ENCODE measurements at regions not wholly inside any gene's neighbourhood (a gene's known extent, or its start where the extent isn't known, plus 50 kb on each side); places are given as distances from the start of the nearest gene placed in this dataset.

- no peak for DNase-seq (ENCODE audit: low read depth in 2 of 2)
These were observed 129.8 kb upstream of the CPM start for GRCh38 chr12:69062621-69063237.

DNA sequence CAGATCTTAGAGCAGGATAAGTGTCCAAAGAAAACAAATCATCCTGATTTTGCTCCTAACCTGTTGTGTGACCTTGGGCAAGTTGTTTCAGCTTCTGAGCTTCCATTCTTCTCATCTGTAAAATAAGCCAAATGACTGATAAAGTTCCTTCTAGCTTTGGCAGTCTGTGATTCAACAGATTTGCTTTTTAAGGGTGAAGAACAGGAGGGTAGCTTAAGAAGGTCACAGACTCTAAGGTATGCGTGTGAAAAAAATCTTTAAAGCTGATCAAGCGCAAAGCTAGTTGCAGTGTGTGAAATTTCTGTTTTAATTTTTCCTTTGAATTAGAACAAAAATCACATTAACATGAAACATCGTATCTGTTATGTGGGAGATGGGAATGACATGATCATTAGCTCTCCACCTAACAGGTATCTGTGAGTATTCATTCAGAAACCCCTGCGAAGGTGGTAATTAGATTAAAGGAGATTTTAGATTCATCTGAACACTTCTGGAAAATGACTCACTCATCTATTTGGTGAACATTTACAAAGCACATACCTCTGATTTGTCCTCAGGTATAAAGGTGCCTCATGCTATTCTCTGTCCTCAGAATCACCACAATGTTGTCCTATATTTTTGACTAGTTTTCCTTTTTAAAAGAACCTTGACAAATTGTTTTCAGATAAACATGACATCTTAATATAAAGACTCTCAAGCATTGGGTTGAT is 131.9 kb upstream of the CPM start:
- DNase-seq (ENCODE audit: low read depth in 2 of 2) = no peak

- no peak for DNase-seq (ENCODE audit: low read depth in 2 of 2)
These were observed 132.8 kb upstream of the CPM start for GRCh38 chr12:69065775-69066174.

GRCh38 chr12:69066492-69067373 is 133.8 kb upstream of the CPM start:
- no peak for DNase-seq (ENCODE audit: low read depth in 2 of 2)

DNA sequence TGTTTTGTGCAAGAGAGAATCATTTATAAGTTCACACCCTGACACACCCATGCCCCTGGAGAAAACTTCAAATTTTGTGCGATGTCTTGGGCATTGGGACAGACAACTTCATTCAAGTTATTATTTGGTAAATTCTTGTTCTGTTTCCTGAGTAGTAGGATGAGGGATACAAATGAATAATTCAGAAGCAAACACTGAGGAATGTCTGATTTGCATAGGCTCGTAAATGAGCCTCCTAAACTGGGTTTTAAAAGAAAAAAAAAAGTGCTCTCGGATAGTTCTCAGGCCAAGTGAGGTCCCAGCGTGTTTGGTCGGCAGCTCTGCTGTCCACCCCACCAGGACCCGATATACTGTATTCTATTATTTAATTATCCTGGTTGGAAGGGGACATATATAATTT is 134.7 kb upstream of the CPM start:
- no peak for DNase-seq (ENCODE audit: low read depth in 2 of 2)

GRCh38 chr12:69068448-69068847 is 135.5 kb upstream of the CPM start:
- no peak for DNase-seq (ENCODE audit: low read depth in 2 of 2)

- DNase-seq (ENCODE audit: low read depth in 2 of 2) = no peak
These were observed 136.5 kb upstream of the CPM start for GRCh38 chr12:69069479-69069878.

DNA sequence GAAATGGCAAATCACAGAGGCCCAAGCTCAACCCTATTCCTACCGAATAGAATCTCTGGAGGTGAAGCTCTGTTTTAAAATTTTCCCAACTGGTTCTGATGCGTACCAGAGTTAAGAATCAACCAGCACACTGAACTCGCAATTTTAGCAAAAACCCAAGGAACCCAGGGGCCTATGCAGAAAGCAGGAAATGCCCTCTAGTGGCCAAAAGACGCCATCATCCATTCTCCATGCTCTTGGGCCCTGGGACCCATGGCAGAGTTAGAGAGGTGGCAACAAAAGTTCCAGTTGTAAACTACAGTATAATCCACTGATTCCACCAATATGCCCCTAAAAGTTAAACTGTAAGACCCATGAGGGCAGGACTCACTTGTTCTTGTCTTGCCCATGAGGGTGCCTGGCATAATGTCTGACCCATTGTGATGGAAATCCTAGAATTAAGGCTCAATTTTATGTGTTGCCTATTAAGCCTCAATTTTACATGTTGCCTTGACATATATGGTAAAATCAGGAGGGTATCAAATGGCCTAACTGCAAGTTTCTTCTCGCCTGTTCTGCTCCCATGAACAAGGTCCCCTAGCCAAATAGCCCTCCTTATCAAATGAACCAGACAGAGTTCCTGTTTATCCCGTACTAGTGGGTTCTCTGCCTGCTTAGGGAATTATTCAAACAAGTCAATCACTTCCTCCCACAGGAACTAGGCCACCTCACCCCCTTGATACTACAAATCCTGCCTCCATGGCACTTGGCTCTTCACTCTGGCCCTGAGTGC is 137.5 kb upstream of the CPM start:
- peak; percentile 53 to 56 for DNase-seq (ENCODE audit: low read depth in 2 of 2)

DNA sequence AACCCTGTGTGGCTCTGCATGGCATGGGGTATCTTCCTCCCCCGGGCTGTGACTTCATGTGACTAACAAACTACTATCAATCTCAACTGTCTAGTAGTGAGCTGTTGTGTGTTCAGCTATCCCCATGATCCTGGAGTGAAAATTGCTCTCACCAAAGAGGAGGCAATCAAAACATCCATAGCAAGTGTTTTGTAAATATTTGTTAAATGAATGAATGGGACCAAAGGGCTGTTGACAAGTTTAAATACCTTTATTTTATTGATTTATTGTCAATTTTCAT is 138.1 kb upstream of the CPM start:
- no peak for DNase-seq (ENCODE audit: low read depth in 2 of 2)

DNA sequence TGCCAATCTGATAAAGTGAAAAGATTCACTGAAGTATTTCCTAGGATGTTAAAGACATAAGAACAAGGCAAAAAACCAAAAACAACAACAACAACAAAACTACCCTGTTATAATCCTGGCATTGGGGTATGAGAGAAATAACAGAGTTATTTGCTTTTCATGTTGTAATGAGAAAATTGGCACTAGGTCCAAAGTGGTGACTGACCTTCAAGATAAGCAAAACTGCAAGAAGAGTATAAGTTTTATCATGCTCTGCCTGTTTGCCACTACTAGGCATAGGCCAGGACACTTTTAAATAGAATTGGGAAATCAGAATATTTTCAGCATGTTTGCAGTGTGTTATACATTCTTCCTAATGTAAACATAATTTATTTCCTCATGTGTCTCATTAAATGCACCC is 140.1 kb upstream of the CPM start:
- no peak for DNase-seq (ENCODE audit: low read depth in 2 of 2)

DNA sequence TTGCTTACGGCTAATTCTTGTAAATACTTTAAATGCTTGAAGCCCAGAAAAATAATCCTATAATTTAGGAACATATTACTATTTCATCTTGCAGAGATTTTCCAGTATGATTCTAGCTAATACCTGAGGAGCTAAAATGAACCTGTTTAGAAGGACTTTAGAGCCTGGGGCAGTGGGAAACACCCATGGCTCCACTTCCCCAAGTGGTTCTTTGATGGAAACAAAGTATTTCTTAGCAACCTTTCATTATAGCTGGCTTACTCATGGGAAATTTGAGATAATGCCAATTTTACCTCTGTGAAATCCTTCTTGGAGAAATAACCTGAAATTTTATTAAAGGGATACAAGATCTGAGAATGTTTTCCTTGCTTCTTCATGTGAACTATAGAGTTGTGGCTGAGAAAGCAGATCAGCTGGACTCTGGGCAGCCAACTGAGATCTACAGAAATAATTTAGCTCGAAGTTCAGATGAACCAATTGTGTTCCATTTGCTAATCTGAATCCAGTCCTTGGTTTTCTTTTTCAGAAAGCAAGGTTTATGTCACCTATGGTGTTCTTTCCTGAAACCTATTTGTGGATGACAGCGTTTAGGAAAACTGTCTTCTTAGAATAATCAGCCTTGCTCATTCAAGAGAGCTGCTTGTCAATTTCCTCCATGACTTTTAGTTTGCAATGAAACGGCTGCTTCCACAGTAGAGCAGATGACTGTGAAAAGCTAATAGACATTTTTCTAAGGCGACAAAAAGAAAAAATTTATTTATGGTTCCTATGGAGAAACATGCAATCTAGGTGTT is 141.8 kb upstream of the CPM start:
- DNase-seq (ENCODE audit: low read depth in 2 of 2) = no peak

DNA sequence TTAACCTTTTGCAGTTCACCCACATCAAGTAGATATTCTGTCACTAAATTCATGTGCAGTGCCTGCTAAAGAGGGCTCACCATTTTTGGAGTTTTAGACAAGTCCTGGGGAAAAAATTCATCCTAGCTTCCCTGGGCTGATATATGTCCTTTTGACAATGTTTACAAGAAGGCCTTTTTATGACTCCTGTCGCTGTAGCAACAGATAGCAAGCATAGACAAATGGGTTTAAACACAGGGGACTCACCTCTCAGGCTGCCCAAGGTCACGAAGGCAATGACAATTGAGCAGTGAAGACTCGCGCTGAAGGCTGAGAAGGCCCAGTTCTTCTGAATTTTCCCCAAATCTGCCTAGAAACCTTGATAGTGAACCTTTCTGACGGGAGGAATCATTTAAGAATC is 150.7 kb upstream of the CPM start:
- DNase-seq (ENCODE audit: low read depth in 2 of 2) = no peak

GRCh38 chr12:69084816-69085378 is 151.9 kb upstream of the CPM start:
- no peak for DNase-seq (ENCODE audit: low read depth in 2 of 2)

GRCh38 chr12:69085852-69086251 is 152.9 kb upstream of the CPM start:
- no peak for DNase-seq (ENCODE audit: low read depth in 2 of 2)

- no peak for DNase-seq (ENCODE audit: low read depth in 2 of 2)
These were observed 151.4 kb upstream of the CPSF6 start for GRCh38 chr12:69087986-69088385.

DNA sequence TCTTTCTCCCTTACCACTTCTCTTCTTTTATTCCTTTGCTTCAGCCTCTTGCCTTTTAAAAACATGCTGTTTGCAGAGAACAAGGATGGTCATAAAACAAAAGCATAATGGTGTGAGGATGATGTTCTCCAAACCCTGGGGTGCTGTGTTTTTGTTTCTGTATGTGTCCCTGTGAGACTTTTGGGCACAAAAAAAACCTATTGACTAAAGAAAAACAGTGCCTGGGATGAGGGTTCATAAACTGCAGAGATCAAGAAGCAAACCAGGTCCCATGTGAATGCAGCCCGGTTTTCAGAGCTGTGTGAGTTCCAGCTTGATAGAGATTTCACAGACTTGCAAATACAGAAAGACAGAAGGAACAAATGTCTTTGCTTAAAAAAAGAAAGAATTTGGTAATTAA is 148.6 kb upstream of the CPSF6 start:
- DNase-seq (ENCODE audit: low read depth in 2 of 2) = no peak

- DNase-seq (ENCODE audit: low read depth in 2 of 2) = no peak
These were observed 147.8 kb upstream of the CPSF6 start for GRCh38 chr12:69091442-69092017.

DNA sequence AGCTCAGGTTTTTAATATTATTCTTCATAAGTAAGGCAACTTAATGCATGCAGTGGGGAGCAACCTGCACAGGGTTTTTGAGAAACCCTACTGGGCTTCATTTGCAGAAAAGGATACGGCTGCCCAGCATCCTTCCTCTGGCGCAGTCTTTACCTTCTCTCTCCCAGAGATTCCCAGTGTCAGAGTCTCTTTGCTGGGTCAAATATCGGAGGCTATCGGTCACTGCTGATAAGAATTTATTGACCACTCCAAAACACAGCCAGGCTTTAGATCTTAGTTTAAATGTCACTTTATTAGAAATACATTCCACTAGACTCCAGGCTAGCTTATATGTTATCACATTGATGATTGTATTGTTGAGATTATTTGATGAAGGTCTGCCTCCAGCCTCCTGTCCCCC is 147.2 kb upstream of the CPSF6 start:
- no peak for DNase-seq (ENCODE audit: low read depth in 2 of 2)

DNA sequence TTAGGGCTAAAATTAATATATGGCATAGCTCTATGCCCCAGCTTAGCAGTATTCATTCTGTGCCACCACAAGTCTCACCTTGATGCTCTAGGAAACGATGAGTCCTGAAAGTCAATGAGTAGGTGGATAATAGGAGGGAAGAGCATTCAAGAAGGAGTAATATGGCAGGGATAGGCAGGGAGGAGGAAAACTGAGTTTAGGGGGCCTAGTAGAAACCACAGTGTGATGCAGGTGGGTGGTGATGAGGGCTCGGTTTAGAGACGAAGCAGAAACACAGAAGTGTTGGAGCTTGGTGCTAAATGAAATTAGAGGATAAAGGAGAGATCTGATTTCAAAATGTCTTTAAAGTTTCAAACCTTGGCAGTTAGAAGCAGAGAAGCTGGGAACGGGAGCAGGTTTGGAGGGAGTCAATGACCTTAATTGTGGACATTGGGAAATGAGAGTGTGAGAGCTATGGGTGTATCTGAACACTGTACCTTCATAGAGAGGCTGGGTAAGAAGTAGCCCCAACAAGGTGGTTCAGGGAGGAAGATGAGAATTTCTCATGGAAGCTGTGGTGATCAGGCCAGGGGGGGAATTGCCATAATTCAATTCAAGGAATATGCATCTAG is 144.7 kb upstream of the CPSF6 start:
- DNase-seq (ENCODE audit: low read depth in 2 of 2) = no peak

DNA sequence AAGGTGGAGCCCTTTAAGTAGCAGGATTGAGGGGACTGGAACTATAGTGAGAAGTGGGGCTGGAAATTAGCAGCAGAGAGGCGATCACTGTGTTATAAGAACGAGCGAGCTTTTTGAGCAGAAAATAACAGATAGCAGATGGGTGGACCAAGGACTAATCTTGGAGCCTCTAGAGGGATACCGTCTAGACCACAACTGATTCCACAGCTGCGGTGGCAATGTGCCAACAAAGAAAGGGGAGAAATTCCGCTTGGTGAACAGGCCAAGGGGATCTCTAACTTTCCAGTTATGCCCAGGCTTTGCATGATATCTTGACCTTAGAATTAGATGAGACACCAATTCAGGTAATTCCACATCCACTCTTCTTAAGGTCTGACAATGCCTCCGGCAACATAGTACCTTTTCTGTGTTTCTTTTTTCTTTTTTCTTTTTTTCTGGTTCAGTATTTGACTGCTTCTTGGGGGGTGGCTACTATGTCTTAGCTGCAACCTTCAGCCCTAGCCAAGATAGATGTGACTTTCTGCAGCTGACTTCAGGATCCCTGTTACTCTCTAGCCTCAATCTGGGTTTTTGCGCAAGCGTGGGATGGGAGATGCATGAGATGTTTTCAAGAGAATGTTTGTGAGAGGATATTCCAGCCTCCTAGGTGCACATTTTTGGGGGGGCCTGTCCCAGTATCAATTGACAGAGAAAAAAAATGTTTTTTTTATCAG is 143.4 kb upstream of the CPSF6 start:
- no peak for DNase-seq (ENCODE audit: low read depth in 2 of 2)
